HL-60 (cell line): ENCODE measurements at regions not wholly inside any gene's neighbourhood (a gene's known extent, or its start where the extent isn't known, plus 50 kb on each side); places are given as distances from the start of the nearest gene placed in this dataset.

Experiments
- DNase-seq, 2 experiments: peaks; one replicate each; pipeline ENCODE4 v3.0.0-alpha.2; 2010 to 2020; ENCODE audit warnings: low read depth in 1 of 2, low spot score in 1 of 2
- H3K27ac ChIP-seq: fragments of 250-450 bp; sonication (Bioruptor Pico); replicated peaks from 2 replicates; pipeline ENCODE4 v1.5.1; 2020; ENCODE audit warnings: mild to moderate bottlenecking, moderate library complexity
- H3K27me3 ChIP-seq: fragments of 250-450 bp; sonication (Bioruptor Pico); 2 replicates; pipeline ENCODE4 v1.5.1; 2021; ENCODE audit warnings: mild to moderate bottlenecking, moderate library complexity; ENCODE audit not compliant: insufficient read depth, poor library complexity, severe bottlenecking
- H3K4me3 ChIP-seq: replicated peaks from 2 replicates; pipeline ENCODE4 v1.5.1; 2011; ENCODE audit warnings: mild to moderate bottlenecking, control low read depth, low read length; ENCODE audit not compliant: insufficient read depth
- CTCF ChIP-seq: IDR thresholded peaks from one replicate; pipeline ENCODE4 v1.5.1; 2011; ENCODE audit warnings: low read length, control low read depth, inconsistent platforms; ENCODE audit not compliant: insufficient read depth
- GABPA ChIP-seq: IDR thresholded peaks from 2 replicates; pipeline ENCODE4 v1.6.1; 2012; ENCODE audit warnings: low read depth
- POLR2AphosphoS5 ChIP-seq: IDR thresholded peaks from 2 replicates; pipeline ENCODE4 v1.6.1; 2012; ENCODE audit warnings: low read depth
- REST ChIP-seq: IDR thresholded peaks from 2 replicates; pipeline ENCODE4 v1.6.1; 2012; ENCODE audit warnings: low read depth; ENCODE audit not compliant: insufficient replicate concordance
- SPI1 ChIP-seq: IDR thresholded peaks from 2 replicates; pipeline ENCODE4 v1.6.1; 2012; ENCODE audit warnings: low read depth, mild to moderate bottlenecking, borderline replicate concordance

GRCh38 chr10:6327961-6328698 lies 125.4 kb downstream of the PFKFB3 start:
- Histone ChIP-seq H3K27me3 (no peaks in the 10 kb centered on the region), H3K4me3 (no peak overlapping the region), H3K27ac (no peak overlapping the region)
- TF ChIP-seq POLR2AphosphoS5: no peak
- no peak for TF ChIP-seq SPI1
- TF ChIP-seq GABPA: no peak
- TF ChIP-seq CTCF: no peak
- no peak for TF ChIP-seq REST
- DNase-seq: no peak

- Histone ChIP-seq H3K27me3 (no peaks in the 10 kb centered on the region), H3K27ac (no peak overlapping the region), H3K4me3 (no peak overlapping the region)
- DNase-seq: no peak
- TF ChIP-seq POLR2AphosphoS5 (no peak), REST (no peak), CTCF (no peak), SPI1 (no peak), GABPA (no peak)
Observed at GRCh38 chr10:6328699-6329423, 126.1 kb downstream of the PFKFB3 start.

GRCh38 chr10:6333086-6333485 lies 130.4 kb downstream of the PFKFB3 start:
- H3K27me3 ChIP-seq: no peaks in the 10 kb centered on the region
- H3K27ac ChIP-seq: no peak overlapping the region
- TF ChIP-seq GABPA (no peak), CTCF (no peak)
- no peak for DNase-seq
- no peak overlapping the region for H3K4me3 ChIP-seq

- H3K27ac ChIP-seq: no peak overlapping the region
- H3K27me3 ChIP-seq: no peaks in the 10 kb centered on the region
- DNase-seq: no peak
- no peak overlapping the region for H3K4me3 ChIP-seq
- no peak for TF ChIP-seq GABPA
- no peak for TF ChIP-seq SPI1
- no peak for TF ChIP-seq CTCF
- no peak for TF ChIP-seq POLR2AphosphoS5
- TF ChIP-seq REST: no peak
Observed at GRCh38 chr10:6333973-6334372, 131.2 kb downstream of the PFKFB3 start.
